Stimulated activated naive CD8-positive, alpha-beta T cell treated with anti-CD3 and anti-CD28 coated beads, Interleukin-15, Interleukin-2, amounts not matched to agents 100 ng/mL and 50 ng/mL, for 24 hours (primary cell): ENCODE measurements at regions not wholly inside any gene's neighbourhood (a gene's known extent, or its start where the extent isn't known, plus 50 kb on each side); places are given as distances from the start of the nearest gene placed in this dataset.
"Not testable (repeated sequence)": the region's sequence is repeated elsewhere in the genome, so short reads cannot be mapped to it uniquely, and the experiment has no call there.

Source experiments
- H3K27ac Mint-ChIP-seq: one replicate; pipeline ENCODE4 v1.8.0; 2021; ENCODE audit warnings: mild to moderate bottlenecking, mixed read lengths
- H3K27me3 Mint-ChIP-seq: one replicate; pipeline ENCODE4 v1.8.0; 2021; ENCODE audit warnings: mixed read lengths
- H3K36me3 Mint-ChIP-seq: one replicate; pipeline ENCODE4 v1.8.0; 2021; ENCODE audit warnings: low read depth, mixed read lengths
- H3K4me1 Mint-ChIP-seq: one replicate; pipeline ENCODE4 v1.8.0; 2021; ENCODE audit warnings: low read depth, mixed read lengths
- H3K4me3 Mint-ChIP-seq: one replicate; pipeline ENCODE4 v1.8.0; 2021; ENCODE audit warnings: mild to moderate bottlenecking, mixed read lengths
- H3K9me3 Mint-ChIP-seq: one replicate; pipeline ENCODE4 v1.8.0; 2021; ENCODE audit warnings: mixed read lengths

DNA sequence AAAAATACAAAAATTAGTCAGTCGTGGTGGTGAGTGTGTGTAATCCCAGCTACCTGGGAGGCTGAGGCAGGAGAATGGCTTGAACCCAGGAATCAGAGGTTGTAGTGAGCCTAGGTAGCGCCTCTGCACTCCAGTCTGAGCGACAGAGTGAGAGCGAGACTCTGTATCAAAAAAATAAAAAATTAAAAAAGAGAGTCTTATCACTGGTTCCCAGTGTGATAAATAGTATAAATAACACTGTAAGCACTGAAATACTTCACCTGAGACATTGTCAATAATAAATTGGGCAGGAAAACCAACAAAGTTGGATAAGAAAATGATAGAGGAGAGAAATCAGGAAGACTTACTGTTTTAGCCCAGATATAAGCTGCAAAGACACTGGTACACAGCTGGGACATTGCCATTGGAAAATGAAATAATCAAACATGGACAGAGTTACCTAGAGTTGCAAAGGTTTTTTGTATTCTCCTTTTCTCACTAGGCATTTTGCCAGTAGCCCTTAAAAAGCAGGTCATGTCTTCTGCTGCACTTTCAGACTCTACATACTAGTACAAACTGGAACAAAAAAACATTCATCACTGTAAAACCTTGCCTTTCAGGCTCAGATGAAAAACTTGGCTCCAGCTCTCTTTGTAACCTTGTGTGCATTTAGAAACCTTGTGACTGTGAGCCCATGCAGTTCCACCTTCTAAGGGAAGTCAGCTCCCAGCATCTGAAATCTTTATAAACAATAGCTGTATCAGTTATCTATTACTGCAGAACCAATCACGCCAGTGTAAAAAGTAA lies 55.0 kb upstream of the PPP1R2C start:
- H3K27me3 Mint-ChIP-seq: no peaks in the 10 kb centered on the region
- no peaks in the 10 kb centered on the region for H3K36me3 Mint-ChIP-seq
- peaks cover 4% of the 10 kb centered on the region for H3K4me1 Mint-ChIP-seq
- no peak overlapping the region for H3K4me3 Mint-ChIP-seq
- H3K27ac Mint-ChIP-seq: no peak overlapping the region
- no peaks in the 10 kb centered on the region for H3K9me3 Mint-ChIP-seq

DNA sequence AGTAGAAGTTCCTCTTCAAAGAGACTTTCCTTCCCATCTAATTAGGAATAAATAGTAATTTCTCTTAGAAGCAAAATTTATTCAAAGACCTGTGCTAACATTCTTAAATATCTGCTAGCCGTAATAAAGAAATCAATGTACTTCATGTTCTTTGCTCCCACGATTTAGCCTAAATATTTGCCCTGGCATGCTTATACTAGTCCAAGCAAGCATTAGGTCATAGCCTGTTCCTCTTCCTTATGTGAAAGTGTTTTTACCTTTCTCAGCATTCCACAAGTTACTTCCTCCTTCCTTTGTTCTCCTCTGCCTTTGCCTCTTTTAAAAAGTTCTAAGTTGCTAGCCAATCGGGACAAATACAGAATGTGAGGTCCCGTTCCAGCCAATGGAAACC lies 55.6 kb upstream of the PPP1R2C start:
- not testable (repeated sequence) for H3K27ac Mint-ChIP-seq, H3K4me1 Mint-ChIP-seq, H3K36me3 Mint-ChIP-seq, H3K27me3 Mint-ChIP-seq, H3K4me3 Mint-ChIP-seq, H3K9me3 Mint-ChIP-seq

DNA sequence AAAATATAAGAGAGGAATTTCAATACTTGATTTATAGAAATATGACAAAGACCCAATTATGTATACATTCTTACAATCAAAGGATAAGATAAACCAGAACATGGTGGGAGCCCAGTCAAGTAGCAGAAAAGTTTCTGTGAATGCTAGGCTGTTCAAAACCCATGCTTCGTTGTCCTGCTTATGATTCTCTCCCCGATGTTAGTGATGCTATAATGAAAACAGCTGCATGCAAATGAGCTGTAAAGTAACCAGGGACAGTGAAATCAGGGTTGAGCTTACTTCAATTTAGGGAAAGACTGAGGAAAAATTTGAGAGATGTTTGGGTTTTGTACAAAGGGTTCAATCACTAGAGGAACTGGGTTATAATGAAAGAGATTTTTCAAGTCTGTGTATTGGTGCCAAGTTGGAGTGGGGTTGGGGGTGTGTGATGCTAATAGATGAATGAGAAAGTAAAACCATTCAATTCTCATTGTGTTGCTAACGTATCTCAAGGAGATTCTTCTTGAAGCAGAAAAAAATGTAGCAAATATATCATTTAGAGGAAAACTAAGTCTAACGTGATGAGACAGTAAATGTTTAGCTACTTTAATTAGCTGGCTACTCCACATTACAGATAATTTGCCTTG lies 59.3 kb upstream of the PPP1R2C start:
- no peaks in the 10 kb centered on the region for H3K9me3 Mint-ChIP-seq
- no peak overlapping the region for H3K27ac Mint-ChIP-seq
- no peaks in the 10 kb centered on the region for H3K36me3 Mint-ChIP-seq
- H3K4me3 Mint-ChIP-seq: no peak overlapping the region
- no peaks in the 10 kb centered on the region for H3K27me3 Mint-ChIP-seq
- peaks cover 4% of the 10 kb centered on the region for H3K4me1 Mint-ChIP-seq

DNA sequence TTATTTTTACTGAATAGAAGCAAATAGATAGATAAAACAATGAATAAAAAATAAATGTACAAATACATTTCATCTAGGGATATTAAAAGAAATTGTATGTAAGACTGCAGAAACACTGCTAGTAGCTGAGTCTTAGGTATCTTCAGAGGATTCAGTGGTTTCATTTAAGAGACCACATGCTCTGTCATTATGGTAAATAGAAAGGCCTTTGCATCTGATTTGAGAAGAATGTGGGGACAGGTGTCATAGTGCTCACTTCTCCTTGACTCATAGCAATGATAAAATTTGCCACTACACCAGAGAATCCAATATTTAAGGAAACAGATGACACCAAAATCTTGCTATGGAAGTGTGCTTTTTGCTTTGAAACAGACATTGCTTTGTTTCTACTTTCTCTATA lies 59.8 kb upstream of the PPP1R2C start:
- Mint-ChIP-seq H3K36me3 (no peaks in the 10 kb centered on the region), H3K4me3 (no peak overlapping the region), H3K9me3 (no peaks in the 10 kb centered on the region), H3K4me1 (peaks cover 4% of the 10 kb centered on the region), H3K27ac (no peak overlapping the region), H3K27me3 (no peaks in the 10 kb centered on the region)

DNA sequence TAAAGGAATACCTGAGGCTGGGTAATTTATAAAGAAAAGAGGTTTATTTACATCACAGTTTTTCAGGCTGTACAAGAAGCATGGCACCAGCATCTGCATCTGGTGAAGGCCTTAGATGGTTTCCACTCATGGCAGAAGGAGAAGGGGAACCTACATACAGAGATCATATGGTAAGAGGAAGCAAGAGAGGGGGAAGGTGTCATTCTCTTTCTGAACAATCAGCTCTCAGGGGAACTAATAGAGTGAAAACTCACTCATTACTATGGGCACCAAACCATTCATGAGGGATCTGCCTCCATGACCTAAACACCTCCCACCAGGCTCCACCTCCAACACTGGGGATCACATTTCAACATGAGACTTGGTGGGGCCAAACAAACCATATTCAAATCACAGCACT lies 61.7 kb upstream of the PPP1R2C start:
- H3K27ac Mint-ChIP-seq: no peak overlapping the region
- peaks cover 4% of the 10 kb centered on the region for H3K4me1 Mint-ChIP-seq
- no peaks in the 10 kb centered on the region for H3K36me3 Mint-ChIP-seq
- no peaks in the 10 kb centered on the region for H3K9me3 Mint-ChIP-seq
- H3K4me3 Mint-ChIP-seq: no peak overlapping the region
- no peaks in the 10 kb centered on the region for H3K27me3 Mint-ChIP-seq

DNA sequence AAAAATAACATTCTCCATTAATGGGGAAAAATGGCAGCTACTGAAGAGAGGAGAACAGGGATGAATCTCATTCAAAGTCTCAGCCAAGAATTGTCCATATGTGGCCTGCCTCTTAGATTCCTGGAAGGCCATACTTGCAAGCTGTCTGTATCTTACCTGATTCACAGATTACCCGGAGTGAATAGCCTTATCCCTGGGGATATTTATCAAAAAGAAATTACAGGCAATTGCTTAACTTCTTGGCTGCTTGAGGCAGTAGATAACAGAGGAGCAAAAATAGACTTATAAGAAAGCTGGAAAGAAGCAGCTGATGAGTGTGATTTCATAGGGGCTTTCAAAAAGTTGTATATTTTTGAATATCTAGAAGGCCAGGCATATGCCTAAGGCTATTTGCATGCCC lies 68.8 kb upstream of the PPP1R2C start:
- Mint-ChIP-seq H3K27me3 (no peaks in the 10 kb centered on the region), H3K36me3 (peaks cover 8% of the 10 kb centered on the region), H3K9me3 (no peaks in the 10 kb centered on the region), H3K27ac (no peak overlapping the region), H3K4me1 (no peaks in the 10 kb centered on the region), H3K4me3 (no peak overlapping the region)

DNA sequence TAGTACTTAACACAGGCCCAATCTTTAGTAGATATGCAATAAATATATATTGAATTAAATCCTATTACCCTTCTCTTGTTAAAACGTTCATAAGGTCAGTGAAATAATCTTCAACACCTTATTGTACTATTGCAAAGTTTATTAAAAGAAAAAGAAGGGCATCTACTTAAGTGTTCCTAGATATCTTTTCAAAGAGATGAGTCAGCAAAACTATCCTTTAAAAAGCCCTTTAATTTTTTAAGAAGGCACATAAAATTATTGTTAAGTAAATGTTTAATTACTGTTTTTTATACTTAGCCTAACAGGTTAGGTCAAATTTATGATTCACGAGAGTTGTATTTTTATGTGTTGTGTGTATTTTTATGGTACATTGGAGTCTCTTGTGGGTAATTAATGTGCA lies 77.3 kb upstream of the PPP1R2C start:
- H3K36me3 Mint-ChIP-seq: no peaks in the 10 kb centered on the region
- H3K9me3 Mint-ChIP-seq: no peaks in the 10 kb centered on the region
- H3K27me3 Mint-ChIP-seq: no peaks in the 10 kb centered on the region
- no peak overlapping the region for H3K27ac Mint-ChIP-seq
- peaks cover 4% of the 10 kb centered on the region for H3K4me1 Mint-ChIP-seq
- H3K4me3 Mint-ChIP-seq: no peak overlapping the region

DNA sequence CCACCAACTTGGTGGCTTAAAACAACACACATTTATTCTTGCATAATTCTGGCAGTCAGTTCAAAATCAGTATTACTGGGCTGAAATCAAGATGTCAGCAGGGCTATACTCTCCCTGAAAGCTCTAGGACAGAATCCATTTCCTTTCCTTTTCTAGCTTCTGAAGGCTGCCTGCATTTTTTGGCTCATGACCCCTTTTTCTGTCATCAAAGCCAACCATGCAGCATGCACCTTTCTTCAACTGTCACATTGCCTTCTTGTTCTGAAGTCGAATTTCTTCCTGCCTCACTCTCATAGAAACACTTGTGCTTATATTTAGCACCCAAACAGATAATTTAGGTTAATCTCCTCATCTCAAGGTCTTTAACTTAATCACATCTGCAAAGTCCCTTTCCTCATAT lies 79.8 kb upstream of the PPP1R2C start:
- Mint-ChIP-seq H3K27ac (no peak overlapping the region), H3K36me3 (no peaks in the 10 kb centered on the region)

DNA sequence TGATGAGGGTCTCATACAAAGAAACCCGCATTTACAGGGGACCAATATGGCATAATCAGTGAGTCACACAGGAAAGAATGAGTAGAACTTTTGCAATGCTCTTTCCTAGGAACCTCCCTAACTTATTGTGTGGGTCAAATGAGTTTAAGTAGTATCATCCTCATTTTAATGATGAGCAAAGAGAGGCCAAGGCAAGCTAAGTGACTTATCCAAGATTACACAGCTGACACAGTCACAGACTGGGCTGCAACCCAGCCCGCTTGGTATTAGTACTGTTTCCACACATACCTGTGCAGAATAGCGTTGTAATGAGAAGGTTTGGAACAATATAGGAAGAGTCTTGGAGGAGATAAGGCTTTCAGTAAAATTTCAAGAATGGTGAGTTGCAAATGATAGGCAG lies 91.0 kb upstream of the PPP1R2C start:
- Mint-ChIP-seq H3K4me3 (no peak overlapping the region), H3K27ac (peak overlapping the region; percentile 85), H3K9me3 (peaks cover 4% of the 10 kb centered on the region), H3K4me1 (peaks cover 31% of the 10 kb centered on the region), H3K27me3 (no peaks in the 10 kb centered on the region), H3K36me3 (no peaks in the 10 kb centered on the region)

More for the DNA sequence above, 79.8 kb upstream of the PPP1R2C start:
- Mint-ChIP-seq H3K4me1 (peaks cover 4% of the 10 kb centered on the region), H3K9me3 (no peaks in the 10 kb centered on the region), H3K4me3 (no peak overlapping the region), H3K27me3 (no peaks in the 10 kb centered on the region)

DNA sequence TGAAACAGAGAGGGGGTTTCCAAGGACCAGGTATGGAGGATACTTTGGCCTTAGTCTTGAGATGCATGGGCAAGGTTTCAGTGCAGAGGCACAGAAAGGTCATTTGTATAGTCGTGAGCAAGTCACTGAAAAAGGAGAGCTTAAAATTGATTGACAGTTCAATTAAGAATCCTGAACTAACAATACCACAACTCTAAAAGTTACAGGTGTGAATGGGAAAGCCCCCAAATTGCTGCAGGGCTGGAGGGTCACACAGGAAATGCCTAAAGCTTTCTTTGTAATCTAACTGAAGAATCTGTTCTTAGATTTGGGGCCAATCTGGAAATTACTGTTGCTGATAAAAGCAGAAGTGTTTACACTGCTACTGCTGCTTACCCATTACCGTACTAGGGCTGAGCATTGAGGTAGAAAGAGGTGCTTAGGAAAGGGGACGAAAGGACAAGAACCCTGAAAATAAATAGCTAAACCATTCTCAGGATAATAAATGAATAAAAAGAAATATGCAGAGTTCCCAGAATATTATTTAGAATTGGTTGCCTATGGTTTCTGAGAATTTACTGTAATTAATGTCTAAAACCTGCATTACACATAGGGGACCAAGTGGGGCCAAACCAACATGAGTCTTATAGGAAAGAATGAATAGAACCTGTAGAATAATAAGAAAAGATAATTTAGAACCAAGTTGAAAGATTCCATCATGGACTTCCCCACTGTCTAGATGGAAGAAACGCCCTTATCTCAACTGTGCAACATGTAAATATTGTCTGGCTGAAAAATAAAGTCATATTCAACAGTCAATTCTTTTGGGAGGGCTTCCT lies 91.9 kb upstream of the PPP1R2C start:
- H3K4me1 Mint-ChIP-seq: peaks cover 31% of the 10 kb centered on the region
- H3K36me3 Mint-ChIP-seq: no peaks in the 10 kb centered on the region
- peak overlapping the region; percentile 85 for H3K27ac Mint-ChIP-seq

DNA sequence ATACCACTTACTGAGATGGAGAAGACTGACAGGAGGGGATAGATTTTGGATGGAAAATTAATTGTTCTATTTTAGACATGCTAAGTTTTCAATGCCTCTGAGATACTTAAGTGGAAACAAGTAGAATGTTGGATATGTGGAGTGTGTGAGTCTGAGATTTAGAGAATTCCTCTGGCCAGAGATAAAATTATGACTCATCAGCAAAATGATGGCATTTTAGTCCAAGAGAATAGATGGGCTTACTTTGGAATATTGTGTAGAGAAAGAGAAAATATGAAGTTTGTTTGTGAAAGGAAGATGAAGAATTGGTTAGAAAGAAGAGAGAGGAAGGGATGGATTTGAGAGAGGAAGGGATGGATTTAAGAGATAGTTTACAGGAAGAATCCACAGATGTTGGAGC lies 108.6 kb upstream of the PPP1R2C start:
- Mint-ChIP-seq H3K9me3 (no peaks in the 10 kb centered on the region), H3K27ac (no peak overlapping the region), H3K4me1 (no peaks in the 10 kb centered on the region), H3K4me3 (no peak overlapping the region), H3K27me3 (no peaks in the 10 kb centered on the region), H3K36me3 (no peaks in the 10 kb centered on the region)

More for the DNA sequence above, 91.9 kb upstream of the PPP1R2C start:
- Mint-ChIP-seq H3K27me3 (no peaks in the 10 kb centered on the region), H3K4me3 (no peak overlapping the region), H3K9me3 (peaks cover 4% of the 10 kb centered on the region)

DNA sequence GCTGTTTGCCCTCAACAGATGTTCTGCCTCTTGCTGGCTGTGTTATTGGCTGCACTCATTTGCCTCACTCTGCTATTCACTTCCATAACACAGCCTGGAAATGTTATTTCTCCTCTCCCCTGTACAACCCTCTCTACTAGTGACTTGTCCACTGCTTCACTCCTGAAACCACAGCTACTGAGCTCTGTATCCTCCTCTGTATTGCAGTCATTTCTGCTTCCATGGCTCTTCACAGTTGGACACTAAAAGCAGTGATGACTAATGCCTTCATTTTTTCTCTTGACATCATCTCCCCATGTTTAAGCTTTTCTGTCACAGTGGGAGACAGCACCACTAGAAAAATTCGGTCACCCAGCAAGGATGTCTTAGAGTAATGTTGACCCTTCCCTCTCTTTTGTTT lies 123.0 kb upstream of the PPP1R2C start:
- Mint-ChIP-seq H3K9me3 (peaks cover 3% of the 10 kb centered on the region), H3K36me3 (no peaks in the 10 kb centered on the region), H3K4me3 (no peak overlapping the region), H3K27ac (no peak overlapping the region), H3K27me3 (no peaks in the 10 kb centered on the region), H3K4me1 (no peaks in the 10 kb centered on the region)

DNA sequence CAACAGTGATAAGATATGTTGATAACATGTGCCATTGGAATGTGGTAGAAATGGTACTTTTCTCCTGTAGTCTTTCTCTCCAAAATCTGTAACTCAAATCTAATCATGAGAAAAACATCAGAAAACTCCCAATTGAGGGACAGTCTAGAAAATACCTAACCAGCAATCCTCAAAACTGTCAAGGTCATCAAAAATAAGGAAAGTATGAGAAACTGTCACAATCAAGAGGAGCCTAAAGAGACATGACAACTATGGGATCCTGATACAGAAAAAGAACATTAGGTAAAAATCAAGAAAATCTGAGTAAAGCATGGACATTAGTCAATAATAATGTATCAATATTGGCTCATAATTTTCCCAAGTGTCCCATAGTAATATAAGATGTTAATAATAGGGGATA lies 124.5 kb upstream of the PPP1R2C start:
- no peaks in the 10 kb centered on the region for H3K27me3 Mint-ChIP-seq
- H3K4me3 Mint-ChIP-seq: no peak overlapping the region
- H3K9me3 Mint-ChIP-seq: peaks cover 3% of the 10 kb centered on the region
- no peak overlapping the region for H3K27ac Mint-ChIP-seq
- H3K4me1 Mint-ChIP-seq: no peaks in the 10 kb centered on the region
- H3K36me3 Mint-ChIP-seq: no peaks in the 10 kb centered on the region

DNA sequence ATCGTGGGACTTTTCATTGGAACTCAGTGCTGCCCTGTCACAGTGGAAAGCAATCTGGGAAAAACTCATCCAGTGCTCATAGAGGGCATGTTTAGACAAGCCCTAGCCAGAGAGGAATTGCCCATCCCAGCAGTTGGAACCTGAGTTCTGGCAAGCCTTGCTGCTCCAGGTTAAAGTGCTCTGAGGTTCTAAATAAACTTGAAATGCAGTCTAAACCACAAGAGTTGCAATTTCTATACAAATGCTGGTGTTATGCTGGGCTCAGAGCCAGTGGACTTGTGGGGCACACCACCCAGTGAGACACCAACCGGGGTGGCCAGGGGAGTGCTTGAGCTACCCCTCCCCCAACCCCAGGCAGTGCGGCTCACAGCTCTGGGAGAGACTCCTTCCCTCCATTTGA lies 142.8 kb upstream of the PPP1R2C start:
- no peak overlapping the region for H3K4me3 Mint-ChIP-seq
- H3K4me1 Mint-ChIP-seq: no peaks in the 10 kb centered on the region
- H3K27ac Mint-ChIP-seq: no peak overlapping the region
- no peaks in the 10 kb centered on the region for H3K36me3 Mint-ChIP-seq
- H3K9me3 Mint-ChIP-seq: peaks cover 7% of the 10 kb centered on the region
- no peaks in the 10 kb centered on the region for H3K27me3 Mint-ChIP-seq

DNA sequence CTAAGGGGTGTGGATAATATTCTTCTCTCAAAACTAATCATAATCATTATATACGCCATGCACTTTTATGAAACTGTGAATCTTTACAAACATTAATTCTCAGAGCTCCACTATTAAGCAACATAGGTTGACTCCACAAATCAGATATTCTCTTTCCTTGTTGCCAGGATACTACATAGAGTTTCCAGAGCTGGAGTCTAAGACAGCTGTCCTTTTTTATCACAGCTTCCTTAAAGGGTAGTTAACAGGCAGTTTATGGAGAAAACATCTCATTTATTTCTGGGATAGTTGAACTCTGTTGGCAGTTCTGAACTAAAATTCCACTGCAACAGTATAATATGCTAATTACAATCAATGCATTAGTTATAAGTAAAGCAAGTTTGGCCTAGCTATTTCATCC lies 152.1 kb upstream of the PPP1R2C start:
- H3K4me3 Mint-ChIP-seq: no peak overlapping the region
- no peaks in the 10 kb centered on the region for H3K27me3 Mint-ChIP-seq
- no peaks in the 10 kb centered on the region for H3K36me3 Mint-ChIP-seq
- no peaks in the 10 kb centered on the region for H3K9me3 Mint-ChIP-seq
- H3K4me1 Mint-ChIP-seq: peaks cover 19% of the 10 kb centered on the region
- no peak overlapping the region for H3K27ac Mint-ChIP-seq
